ENCODE measurements at regions not wholly inside any gene's neighbourhood (a gene's known extent, or its start where the extent isn't known, plus 50 kb on each side); places are given as distances from the start of the nearest gene placed in this dataset.

GRCh38 chr5:68669864-68670575 is 423.8 kb upstream of the SLC30A5 start:
- Histone ChIP-seq H3K27me3 (replicated peaks in 1 of 7) (no peaks in the 10 kb centered on the region), H3K27ac (no peak overlapping the region), H3K4me1 (peaks cover 0 to 6% (median 0%) of the 10 kb centered on the region in 6 donors), H3K9me3 (no peaks in the 10 kb centered on the region), H3K4me3 (no peak overlapping the region), H3K36me3 (no peaks in the 10 kb centered on the region)
- 60 to 91% (median 61%) methylated on average over 8 of the region's 8 CpGs for WGBS, 5 donors
- no peak for DNase-seq
- TF ChIP-seq CTCF (IDR thresholded peaks at IDR 0.05 in 8 of 11, conservative IDR thresholded peaks at IDR 0.05 in 3 of 11) (no peak), POLR2AphosphoS5 (IDR thresholded peaks at IDR 0.05) (no peak)
- intact Hi-C loops (cut with DNase I; ENCODE audit: low total_unique reads) = no loop called here

- no peak for TF ChIP-seq CTCF (IDR thresholded peaks at IDR 0.05 in 8 of 11, conservative IDR thresholded peaks at IDR 0.05 in 3 of 11)
- TF ChIP-seq POLR2AphosphoS5 (IDR thresholded peaks at IDR 0.05) = no peak
- TF ChIP-seq POLR2A (IDR thresholded peaks at IDR 0.05) = no peak
- H3K27ac ChIP-seq = no peak overlapping the region
- 67 to 77% (median 67%) methylated on average over 8 of the region's 8 CpGs for WGBS, 5 donors
- no peaks in the 10 kb centered on the region for H3K27me3 ChIP-seq (replicated peaks in 1 of 7)
- no peak overlapping the region for H3K4me3 ChIP-seq
- no peaks in the 10 kb centered on the region for H3K36me3 ChIP-seq
- intact Hi-C loops (cut with DNase I; ENCODE audit: low total_unique reads) = no loop called here
- no peaks in the 10 kb centered on the region for H3K9me3 ChIP-seq
- peaks cover 0 to 6% (median 0%) of the 10 kb centered on the region in 6 donors for H3K4me1 ChIP-seq
- no peak for DNase-seq
Observed at GRCh38 chr5:68673106-68673822, 420.6 kb upstream of the SLC30A5 start.

GRCh38 chr5:68673823-68674180 is 420.0 kb upstream of the SLC30A5 start:
- DNase-seq = no peak
- Histone ChIP-seq H3K36me3 (no peaks in the 10 kb centered on the region), H3K4me3 (no peak overlapping the region), H3K27ac (no peak overlapping the region), H3K9me3 (no peaks in the 10 kb centered on the region), H3K27me3 (replicated peaks in 1 of 7) (no peaks in the 10 kb centered on the region), H3K4me1 (peaks cover 0 to 6% (median 0%) of the 10 kb centered on the region in 6 donors)
- WGBS, 5 donors = 89 to 96% (median 90%) methylated on average over 6 of the region's 6 CpGs
- intact Hi-C loops (cut with DNase I; ENCODE audit: low total_unique reads) = no loop called here
- TF ChIP-seq POLR2A (IDR thresholded peaks at IDR 0.05) (no peak), POLR2AphosphoS5 (IDR thresholded peaks at IDR 0.05) (no peak), CTCF (IDR thresholded peaks at IDR 0.05 in 8 of 11, conservative IDR thresholded peaks at IDR 0.05 in 3 of 11) (no peak)

GRCh38 chr5:68679041-68679440 is 414.8 kb upstream of the SLC30A5 start:
- Histone ChIP-seq H3K27me3 (replicated peaks in 1 of 7) (peaks cover 0 to 4% (median 0%) of the 10 kb centered on the region in 7 donors), H3K9me3 (no peaks in the 10 kb centered on the region), H3K27ac (no peak overlapping the region), H3K4me3 (no peak overlapping the region), H3K36me3 (no peaks in the 10 kb centered on the region), H3K4me1 (peaks cover 0 to 6% (median 0%) of the 10 kb centered on the region in 6 donors)
- intact Hi-C loops (cut with DNase I; ENCODE audit: low total_unique reads) = no loop called here
- 92 to 100% (median 98%) methylated on average over 1 of the region's 1 CpG for WGBS, 5 donors
- TF ChIP-seq POLR2AphosphoS5 (IDR thresholded peaks at IDR 0.05) = no peak
- no peak for DNase-seq
